HCT116 (cell line): ENCODE measurements at regions not wholly inside any gene's neighbourhood (a gene's known extent, or its start where the extent isn't known, plus 50 kb on each side); places are given as distances from the start of the nearest gene placed in this dataset.

ENCODE experiments used
- ATAC-seq: fragments of 200-7000 bp; cut with Tn5 transposase; 2 replicates; pipeline ENCODE4 v1.9.1; 2020; ENCODE audit warnings: mild to moderate bottlenecking, moderate library complexity
- BruUV-seq: library from RNA; stranded (reverse); fragments of 400-500 nt; replicated peaks from 2 replicates; lab custom pipeline; 2021; lab: Mats Ljungman, UMichigan
- CTCF ChIA-PET: fragments of 300-600 bp; sonication (Branson Sonifier 250); formaldehyde crosslinking; loops from one replicate; lab custom pipeline; 2021; ENCODE audit warnings: antibody characterized with exemption; lab: Charles Lee
- POLR2A ChIA-PET: fragments of 300-600, 350-600 bp; sonication (Branson Sonifier 250); formaldehyde crosslinking; loops from one replicate; lab custom pipeline; 2021; ENCODE audit warnings: antibody characterized with exemption; lab: Charles Lee
- RAD21 ChIA-PET, 2 experiments: fragments of 300-600 bp; sonication (Branson Sonifier 250); formaldehyde crosslinking; loops; one replicate each; lab custom pipeline; 2023; ENCODE audit warnings: low total read pairs in 2 of 2; ENCODE audit not compliant: uncharacterized antibody in 2 of 2, unreplicated experiment in 2 of 2, low non-redundant PET in 1 of 2; lab: Charles Lee
- DNase-seq: peaks from one replicate; pipeline ENCODE4 v3.0.0-alpha.2; 2010; ENCODE audit warnings: low read depth, low spot score
- H2AFZ ChIP-seq: fragments of 200-600 bp; shearing (Covaris generic), sonication (generic); 2 replicates; pipeline ENCODE4 v1.6.1; 2017; ENCODE audit warnings: low read depth, mixed run types, mixed read lengths, antibody characterized with exemption, low read length; ENCODE audit not compliant: poor library complexity, severe bottlenecking
- H3K27ac ChIP-seq: 2 replicates; pipeline ENCODE4 v1.5.1; 2012; ENCODE audit warnings: low read depth, low read length
- H3K27me3 ChIP-seq: fragments of 200-600 bp; sonication (generic); 2 replicates; pipeline ENCODE4 v1.6.1; 2016; ENCODE audit warnings: mixed run types, low read length, mixed read lengths; ENCODE audit not compliant: insufficient read depth
- H3K36me3 ChIP-seq, 2 experiments: fragments of 200-500 bp in 1 of 2; fragments of 200-600 bp in 1 of 2; sonication (Bioruptor generic) in 1 of 2; sonication (generic) in 1 of 2; 2 replicates each; pipeline versions ENCODE4 v1.5.1 to v1.6.1; 2014 to 2016; ENCODE audit warnings: low read length in 2 of 2, inconsistent platforms in 1 of 2, mixed read lengths in 1 of 2, mixed run types in 1 of 2; ENCODE audit not compliant: insufficient read depth in 2 of 2, control insufficient read depth in 1 of 2
- H3K4me1 ChIP-seq, 2 experiments: fragments of 200-600 bp in 1 of 2; sonication (generic) in 1 of 2; 2 replicates each; pipeline versions ENCODE4 v1.5.1 to v1.6.1; 2012 to 2017; ENCODE audit warnings: low read length in 2 of 2, inconsistent platforms in 1 of 2, mild to moderate bottlenecking in 1 of 2, mixed read lengths in 1 of 2, mixed run types in 1 of 2, moderate library complexity in 1 of 2; ENCODE audit not compliant: insufficient read depth in 2 of 2, control insufficient read depth in 1 of 2
- H3K4me2 ChIP-seq: fragments of 200-600 bp; sonication (generic); 2 replicates; pipeline ENCODE4 v1.6.1; 2017; ENCODE audit warnings: mixed run types, low read length, mixed read lengths
- H3K4me3 ChIP-seq, 2 experiments: fragments of 200-600 bp in 1 of 2; sonication (generic) in 1 of 2; replicated peaks in 1 of 2; 2 replicates each; pipeline ENCODE4 v1.5.1; 2011 to 2016; ENCODE audit warnings: low read length in 2 of 2, control low read depth in 1 of 2, low read depth in 1 of 2, mild to moderate bottlenecking in 1 of 2, mixed read lengths in 1 of 2, mixed run types in 1 of 2
- H3K79me2 ChIP-seq: fragments of 200-600 bp; sonication (generic); 2 replicates; pipeline ENCODE4 v1.6.1; 2017; ENCODE audit warnings: mild to moderate bottlenecking, mixed run types, low read length, moderate library complexity, mixed read lengths; ENCODE audit not compliant: insufficient read depth
- H3K9ac ChIP-seq: fragments of 200-600 bp; sonication (generic); 2 replicates; pipeline ENCODE4 v1.6.1; 2016; ENCODE audit warnings: low read length, mixed read lengths
- H3K9me2 ChIP-seq: fragments of 200-600 bp; sonication (generic), shearing (Covaris generic); 2 replicates; pipeline ENCODE4 v1.6.1; 2017; ENCODE audit warnings: mixed run types, mild to moderate bottlenecking, moderate library complexity; ENCODE audit not compliant: insufficient read depth
- H3K9me3 ChIP-seq, 2 experiments: fragments of 200-500 bp in 1 of 2; fragments of 200-600 bp in 1 of 2; sonication (Bioruptor generic) in 1 of 2; sonication (generic) in 1 of 2; 2 replicates each; pipeline ENCODE4 v1.6.1; 2014 to 2017; ENCODE audit warnings: low read length in 2 of 2, mixed read lengths in 2 of 2, inconsistent platforms in 1 of 2, low read depth in 1 of 2, mild to moderate bottlenecking in 1 of 2, mixed run types in 1 of 2, moderate library complexity in 1 of 2; ENCODE audit not compliant: control insufficient read depth in 1 of 2, insufficient read depth in 1 of 2
- H4K20me1 ChIP-seq: fragments of 200-600 bp; sonication (generic), shearing (Covaris generic); 2 replicates; pipeline ENCODE4 v1.6.1; 2017; ENCODE audit warnings: mixed run types, mild to moderate bottlenecking, moderate library complexity; ENCODE audit not compliant: insufficient read depth
- ATF3 ChIP-seq: IDR thresholded peaks from 2 replicates; pipeline ENCODE4 v1.6.1; 2012
- CBX3 ChIP-seq: IDR thresholded peaks from 2 replicates; pipeline ENCODE4 v1.6.1; 2012; ENCODE audit warnings: low read depth
- CEBPB ChIP-seq: IDR thresholded peaks from 2 replicates; pipeline ENCODE4 v1.6.1; 2012; ENCODE audit warnings: low read depth
- CTCF ChIP-seq, 3 experiments: fragments of 200-600 bp in 1 of 3; sonication (generic) in 1 of 3; IDR thresholded peaks in 2 of 3; conservative IDR thresholded peaks in 1 of 3; 2 replicates each; pipeline ENCODE4 v1.5.1; 2012 to 2017; ENCODE audit warnings: low read depth in 2 of 3, low read length in 2 of 3, antibody characterized with exemption in 1 of 3, borderline replicate concordance in 1 of 3, control low read depth in 1 of 3, mild to moderate bottlenecking in 1 of 3, mixed read lengths in 1 of 3, mixed run types in 1 of 3, moderate library complexity in 1 of 3; ENCODE audit not compliant: insufficient read depth in 1 of 3
- EGR1 ChIP-seq: IDR thresholded peaks from 2 replicates; pipeline ENCODE4 v1.6.1; 2012; ENCODE audit warnings: low read depth
- ELF1 ChIP-seq: IDR thresholded peaks from 2 replicates; pipeline ENCODE4 v1.6.1; 2012; ENCODE audit warnings: low read depth, borderline replicate concordance
- EZH2 ChIP-seq: fragments of 200-600 bp; sonication (generic); IDR thresholded peaks from 2 replicates; pipeline ENCODE4 v1.6.1; 2017; ENCODE audit warnings: antibody characterized with exemption, mixed run types
- EZH2phosphoT487 ChIP-seq: fragments of 200-600 bp; IDR thresholded peaks from 2 replicates; pipeline ENCODE4 v1.6.1; 2018; ENCODE audit warnings: antibody characterized with exemption, borderline replicate concordance
- JUND ChIP-seq: IDR thresholded peaks from 2 replicates; pipeline ENCODE4 v1.6.1; 2012
- POLR2A ChIP-seq: IDR thresholded peaks from 2 replicates; pipeline ENCODE4 v1.7.0; 2011; ENCODE audit warnings: borderline replicate concordance; ENCODE audit not compliant: insufficient read depth, insufficient read length; ENCODE audit errors: extremely low read depth
- POLR2AphosphoS5 ChIP-seq: IDR thresholded peaks from 2 replicates; pipeline ENCODE4 v1.6.1; 2011; ENCODE audit warnings: mild to moderate bottlenecking, low read depth, low read length, moderate library complexity
- RAD21 ChIP-seq: IDR thresholded peaks from 2 replicates; pipeline ENCODE4 v1.6.1; 2012; ENCODE audit warnings: low read depth, mild to moderate bottlenecking
- REST ChIP-seq: IDR thresholded peaks from 2 replicates; pipeline ENCODE4 v1.6.1; 2012; ENCODE audit warnings: low read depth
- SIN3A ChIP-seq: IDR thresholded peaks from 2 replicates; pipeline ENCODE4 v1.6.1; 2012; ENCODE audit warnings: low read depth
- SP1 ChIP-seq: IDR thresholded peaks from 2 replicates; pipeline ENCODE4 v1.6.1; 2012; ENCODE audit warnings: low read depth
- SRF ChIP-seq: IDR thresholded peaks from 2 replicates; pipeline ENCODE4 v1.6.1; 2012; ENCODE audit warnings: low read depth
- YY1 ChIP-seq: IDR thresholded peaks from 2 replicates; pipeline ENCODE4 v1.6.1; 2011; ENCODE audit warnings: low read length, low read depth, moderate library complexity, mild to moderate bottlenecking; ENCODE audit not compliant: insufficient replicate concordance; ENCODE audit errors: extremely low read depth
- ZBTB33 ChIP-seq: IDR thresholded peaks from 2 replicates; pipeline ENCODE4 v1.6.1; 2011; ENCODE audit warnings: mild to moderate bottlenecking, low read length, moderate library complexity; ENCODE audit not compliant: insufficient replicate concordance; ENCODE audit errors: extremely low read depth
- ZFX ChIP-seq: fragments of 450-650 bp; IDR thresholded peaks from 2 replicates; pipeline ENCODE4 v1.6.1; 2017
- intact Hi-C: fragments of 100-400 bp; cut with micrococcal nuclease; formaldehyde crosslinking; loops from 2 replicates; pipeline ENCODE4 v1.10.0; 2022

- H3K9ac ChIP-seq: no peak overlapping the region
- no peak overlapping the region for H3K4me2 ChIP-seq
- no peak for DNase-seq
- no peaks in the 10 kb centered on the region for H4K20me1 ChIP-seq
- TF ChIP-seq ELF1: no peak
- TF ChIP-seq JUND: no peak
- no peak for TF ChIP-seq RAD21
- no peak for TF ChIP-seq YY1
- no peak for TF ChIP-seq REST
- TF ChIP-seq CTCF (IDR thresholded peaks at IDR 0.05 in 2 of 3, conservative IDR thresholded peaks at IDR 0.05 in 1 of 3; ENCODE audit: borderline replicate concordance in 1 of 3, insufficient read depth in 1 of 3, low read depth in 2 of 3, low read length in 2 of 3): no peak
- no peak for TF ChIP-seq EGR1
- TF ChIP-seq ATF3: no peak
- TF ChIP-seq ZFX: no peak
- TF ChIP-seq EZH2phosphoT487: no peak
- TF ChIP-seq ZBTB33: no peak
- TF ChIP-seq SRF: no peak
- TF ChIP-seq POLR2A: no peak
- no peak for TF ChIP-seq CBX3
- TF ChIP-seq SP1: no peak
- no peak for TF ChIP-seq EZH2
- TF ChIP-seq POLR2AphosphoS5: no peak
- TF ChIP-seq SIN3A: no peak
- no peak for TF ChIP-seq CEBPB
- no peak overlapping the region for H3K4me3 ChIP-seq
- H3K27me3 ChIP-seq: no peaks in the 10 kb centered on the region
- H3K27ac ChIP-seq: no peak overlapping the region
- no peaks in the 10 kb centered on the region for H3K9me2 ChIP-seq
- RAD21 ChIA-PET: no interaction called here
- H2AFZ ChIP-seq: no peak overlapping the region
- no peaks in the 10 kb centered on the region for H3K79me2 ChIP-seq
- intact Hi-C loops: loop anchor here (5.0 kb wide), 1 partner anchor 50 kb away; no protein-coding TSS in a partner anchor
- H3K9me3 ChIP-seq: no peaks in the 10 kb centered on the region
- POLR2A ChIA-PET: no interaction called here
- no TSS peak for BruUV-seq
- no peaks in the 10 kb centered on the region for H3K4me1 ChIP-seq
- no peaks in the 10 kb centered on the region for H3K36me3 ChIP-seq
- ATAC-seq: no peak
- CTCF ChIA-PET: no interaction called here
These were observed 315.0 kb downstream of the IPMK start for GRCh38 chr10:57952741-57953140.
